ENCODE measurements at regions not wholly inside any gene's neighbourhood (a gene's known extent, or its start where the extent isn't known, plus 50 kb on each side); places are given as distances from the start of the nearest gene placed in this dataset.
A peak's percentile ranks its signal among the peaks of the same experiment; 100 is the strongest.
"Not testable (repeated sequence)": the region's sequence is repeated elsewhere in the genome, so short reads cannot be mapped to it uniquely, and the experiment has no call there.

GRCh38 chr11:93059117-93059957 is 89.9 kb downstream of the MTNR1B start:
- Histone ChIP-seq H3K4me3 (ENCODE audit: low read depth, low read length) (no peak overlapping the region), H3K9me3 (no peaks in the 10 kb centered on the region), H3K4me1 (no peaks in the 10 kb centered on the region), H3K36me3 (ENCODE audit: control insufficient read depth, insufficient read depth, low read length) (no peaks in the 10 kb centered on the region), H3K27me3 (replicated peaks; ENCODE audit: control insufficient read depth, insufficient read depth, low read length) (no peaks in the 10 kb centered on the region)
- POLR2A ChIA-PET, result no interaction called here
- Mint-ChIP-seq H3K9me3 (ENCODE audit: unreplicated experiment) (no peaks in the 10 kb centered on the region), H3K27ac (ENCODE audit: unreplicated experiment) (no peak overlapping the region), H3K4me3 (ENCODE audit: unreplicated experiment) (no peak overlapping the region), H3K27me3 (ENCODE audit: insufficient read depth, unreplicated experiment) (peaks cover under 1% of the 10 kb centered on the region), H3K4me1 (ENCODE audit: low read depth, unreplicated experiment) (no peaks in the 10 kb centered on the region), H3K36me3 (ENCODE audit: insufficient read depth, unreplicated experiment) (no peaks in the 10 kb centered on the region)
- intact Hi-C loops (cut with micrococcal nuclease; ENCODE audit: unreplicated experiment), result no loop called here
- no TSS peak for BruUV-seq (replicated peaks)
- no peak for TF ChIP-seq CTCF (IDR thresholded peaks at IDR 0.05; ENCODE audit: insufficient read depth in 1 of 2, low read depth in 1 of 2, low read length in 1 of 2, severe bottlenecking in 1 of 2, unreplicated experiment in 1 of 2)
- no peak for DNase-seq
- CTCF ChIA-PET, result no interaction called here

- H3K27me3 ChIP-seq (replicated peaks; ENCODE audit: control insufficient read depth, insufficient read depth, low read length), result no peaks in the 10 kb centered on the region; the same call in 1 of the 2 replicates
- intact Hi-C loops (cut with micrococcal nuclease; ENCODE audit: unreplicated experiment), result no loop called here
- H3K27ac Mint-ChIP-seq (ENCODE audit: unreplicated experiment), result no peak overlapping the region
- H3K27me3 Mint-ChIP-seq (ENCODE audit: insufficient read depth, unreplicated experiment), result peaks cover 2% of the 10 kb centered on the region
- no peak overlapping the region for H3K4me3 ChIP-seq (ENCODE audit: low read depth, low read length)
- no peaks in the 10 kb centered on the region for H3K4me1 Mint-ChIP-seq (ENCODE audit: low read depth, unreplicated experiment)
- H3K4me1 ChIP-seq, result no peaks in the 10 kb centered on the region
- no peak for DNase-seq
- H3K9me3 ChIP-seq, result no peaks in the 10 kb centered on the region
- POLR2A ChIA-PET, result no interaction called here
- no peaks in the 10 kb centered on the region for H3K9me3 Mint-ChIP-seq (ENCODE audit: unreplicated experiment)
- CTCF ChIA-PET, result no interaction called here
- no peaks in the 10 kb centered on the region for H3K36me3 ChIP-seq (ENCODE audit: control insufficient read depth, insufficient read depth, low read length)
- no peaks in the 10 kb centered on the region for H3K36me3 Mint-ChIP-seq (ENCODE audit: insufficient read depth, unreplicated experiment)
- TF ChIP-seq CTCF (IDR thresholded peaks at IDR 0.05; ENCODE audit: insufficient read depth in 1 of 2, low read depth in 1 of 2, low read length in 1 of 2, severe bottlenecking in 1 of 2, unreplicated experiment in 1 of 2), result no peak
- no TSS peak for BruUV-seq (replicated peaks)
- no peak overlapping the region for H3K4me3 Mint-ChIP-seq (ENCODE audit: unreplicated experiment)
Observed at GRCh38 chr11:93063086-93063485, 93.6 kb downstream of the MTNR1B start.

- H3K4me1 ChIP-seq; H3K9me3 ChIP-seq; H3K27ac Mint-ChIP-seq (ENCODE audit: unreplicated experiment); H3K27me3 Mint-ChIP-seq (ENCODE audit: insufficient read depth, unreplicated experiment); POLR2A ChIA-PET; BruUV-seq (replicated peaks); H3K27me3 ChIP-seq (replicated peaks; ENCODE audit: control insufficient read depth, insufficient read depth, low read length); H3K36me3 Mint-ChIP-seq (ENCODE audit: insufficient read depth, unreplicated experiment); H3K9me3 Mint-ChIP-seq (ENCODE audit: unreplicated experiment); H3K4me3 Mint-ChIP-seq (ENCODE audit: unreplicated experiment); H3K36me3 ChIP-seq (ENCODE audit: control insufficient read depth, insufficient read depth, low read length); H3K4me3 ChIP-seq (ENCODE audit: low read depth, low read length); H3K4me1 Mint-ChIP-seq (ENCODE audit: low read depth, unreplicated experiment): not testable (repeated sequence)
- DNase-seq, result peak; percentile 40 to 58
- intact Hi-C loops (cut with micrococcal nuclease; ENCODE audit: unreplicated experiment), result loop anchor here (1.0 kb wide), 1 partner anchor 123 kb away; no protein-coding TSS in a partner anchor
- peak; percentile 36 to 37 for TF ChIP-seq CTCF (IDR thresholded peaks at IDR 0.05; ENCODE audit: insufficient read depth in 1 of 2, low read depth in 1 of 2, low read length in 1 of 2, severe bottlenecking in 1 of 2, unreplicated experiment in 1 of 2)
- CTCF ChIA-PET, result interaction anchor here (0.7 to 1.0 kb wide), 2 partner anchors 24 to 123 kb away, joined by 3 read pairs; no protein-coding TSS in a partner anchor
Observed at GRCh38 chr11:93065074-93065674, 95.7 kb downstream of the MTNR1B start.

Data from Caco-2 (cell line).